ENCODE measurements at regions not wholly inside any gene's neighbourhood (a gene's known extent, or its start where the extent isn't known, plus 50 kb on each side); places are given as distances from the start of the nearest gene placed in this dataset.
"Not testable (repeated sequence)": the region's sequence is repeated elsewhere in the genome, so short reads cannot be mapped to it uniquely, and the experiment has no call there.

DNA sequence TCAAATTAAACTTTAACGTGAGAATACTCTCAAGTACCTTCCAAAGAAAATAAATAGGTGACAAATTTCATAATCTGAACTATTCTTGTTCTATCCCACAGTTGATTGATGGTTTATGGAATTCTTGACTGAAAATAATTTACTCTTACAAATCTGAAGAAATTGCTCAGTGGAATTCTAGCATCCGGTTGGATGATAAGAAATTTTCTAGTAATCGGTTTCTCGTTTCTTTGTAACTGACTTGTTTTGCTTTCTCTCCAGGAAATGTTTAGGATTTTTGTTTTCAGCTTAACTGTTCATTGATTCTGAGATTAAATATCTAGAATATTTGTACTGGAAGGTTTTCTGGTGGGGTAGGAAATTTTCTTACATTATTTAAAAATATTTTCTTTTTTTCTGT is 558.9 kb upstream of the ADAMTS5 start:
- no peak for DNase-seq

- DNase-seq = no peak
These were observed 552.5 kb upstream of the ADAMTS5 start for GRCh38 chr21:27519361-27519760.

DNA sequence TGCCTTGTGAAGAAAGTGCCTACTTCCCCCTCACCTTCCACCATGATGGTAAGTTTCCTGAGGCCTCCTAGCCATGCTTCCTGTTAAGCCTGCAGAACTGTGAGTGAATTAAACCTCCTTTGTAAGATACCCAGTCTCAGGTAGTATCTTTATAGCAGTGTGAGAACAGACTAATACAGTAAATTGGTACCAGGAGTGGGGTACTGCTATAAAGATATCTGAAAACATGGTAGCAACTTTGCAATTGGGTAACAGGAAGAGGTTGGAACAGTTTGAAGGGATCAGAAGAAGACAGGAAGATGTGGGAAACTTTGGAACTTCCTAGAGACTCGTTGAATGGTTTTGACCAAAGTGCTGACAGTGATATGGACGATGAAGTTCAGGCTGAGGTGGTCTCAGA is 550.3 kb upstream of the ADAMTS5 start:
- not testable (repeated sequence) for DNase-seq

DNA sequence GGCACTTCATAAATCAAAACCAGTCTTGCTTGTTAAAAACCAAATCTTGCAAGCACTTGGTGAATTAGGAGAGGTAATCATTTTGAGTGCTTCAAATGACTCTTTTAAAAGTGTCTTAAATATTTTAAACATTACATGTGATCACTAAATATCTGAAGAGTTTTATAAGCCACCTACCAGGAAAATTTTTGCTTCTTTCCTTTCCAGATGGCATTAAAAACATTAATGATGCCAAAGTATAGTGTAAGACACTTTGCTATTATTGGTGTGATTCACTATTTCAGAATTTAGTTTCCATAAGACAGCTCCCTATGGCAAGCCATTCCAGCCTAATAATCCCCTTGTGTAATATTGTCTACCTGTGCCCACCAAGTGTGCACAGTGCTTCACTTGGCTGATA is 548.8 kb upstream of the ADAMTS5 start:
- no peak for DNase-seq

- no peak for DNase-seq
These were observed 546.9 kb upstream of the ADAMTS5 start for GRCh38 chr21:27513825-27514224.

DNA sequence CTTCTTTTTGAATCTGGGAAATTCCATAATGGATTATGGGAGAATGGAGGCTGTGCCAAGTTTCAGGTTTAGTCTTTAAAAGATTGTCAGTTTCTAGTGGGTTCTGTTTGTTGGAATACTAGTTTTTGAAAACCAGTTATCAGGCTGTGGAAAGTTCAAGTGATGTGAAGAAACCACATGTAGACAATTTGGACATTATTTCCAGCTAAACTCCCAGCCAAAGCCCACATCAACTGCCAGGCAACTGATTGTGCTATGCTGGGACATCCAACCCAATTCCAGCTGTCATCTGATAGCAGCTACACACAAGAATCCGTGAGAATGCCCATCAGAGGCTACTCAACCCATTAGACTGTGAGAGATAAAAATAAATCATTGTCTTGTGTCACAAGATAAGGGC is 546.1 kb upstream of the ADAMTS5 start:
- no peak for DNase-seq

GRCh38 chr21:27511233-27511632 is 544.3 kb upstream of the ADAMTS5 start:
- no peak for DNase-seq

DNA sequence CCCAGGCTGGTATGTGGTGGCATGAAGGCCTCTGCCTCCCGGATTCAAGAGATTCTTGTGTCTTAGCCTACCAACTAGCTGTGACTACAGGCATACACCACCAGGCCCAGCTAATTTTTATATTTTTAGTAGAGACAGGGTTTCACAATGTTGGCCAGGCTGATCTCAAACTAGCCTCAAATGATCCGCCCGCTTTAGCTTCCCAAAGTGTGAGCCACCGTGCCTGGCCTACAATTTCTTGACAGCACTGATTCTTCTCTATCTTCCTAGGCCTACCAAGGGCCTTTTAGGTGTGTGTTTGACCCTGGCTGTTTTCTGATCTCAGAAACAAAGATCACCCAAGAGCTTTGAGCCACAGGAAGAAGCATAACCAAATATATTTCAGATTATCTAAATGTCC is 540.8 kb upstream of the ADAMTS5 start:
- DNase-seq = no peak

GRCh38 chr21:27505516-27505915 is 538.6 kb upstream of the ADAMTS5 start:
- no peak for DNase-seq

- no peak for DNase-seq
These were observed 535.9 kb upstream of the ADAMTS5 start for GRCh38 chr21:27502801-27503200.

GRCh38 chr21:27498025-27498424 is 531.1 kb upstream of the ADAMTS5 start:
- no peak for DNase-seq

GRCh38 chr21:27495836-27496235 is 528.9 kb upstream of the ADAMTS5 start:
- no peak for DNase-seq

DNA sequence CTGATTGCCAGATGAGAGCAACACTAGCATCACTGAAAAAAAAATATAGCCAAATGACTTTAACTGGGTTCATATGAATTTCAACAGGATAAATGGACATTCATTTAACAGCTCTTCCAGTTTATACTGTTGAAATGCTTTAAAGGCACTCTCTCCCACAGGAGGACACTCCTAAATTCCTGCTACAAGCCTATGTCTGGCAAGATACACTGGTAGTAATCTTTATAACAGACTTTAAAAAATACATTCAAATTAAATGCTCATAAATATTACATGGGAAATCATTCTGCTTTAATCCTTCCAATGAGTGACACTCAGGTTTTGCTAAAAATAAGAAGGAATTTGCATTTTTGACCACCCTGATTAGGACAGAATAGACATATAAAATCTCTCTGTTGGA is 526.7 kb upstream of the ADAMTS5 start:
- no peak for DNase-seq

DNA sequence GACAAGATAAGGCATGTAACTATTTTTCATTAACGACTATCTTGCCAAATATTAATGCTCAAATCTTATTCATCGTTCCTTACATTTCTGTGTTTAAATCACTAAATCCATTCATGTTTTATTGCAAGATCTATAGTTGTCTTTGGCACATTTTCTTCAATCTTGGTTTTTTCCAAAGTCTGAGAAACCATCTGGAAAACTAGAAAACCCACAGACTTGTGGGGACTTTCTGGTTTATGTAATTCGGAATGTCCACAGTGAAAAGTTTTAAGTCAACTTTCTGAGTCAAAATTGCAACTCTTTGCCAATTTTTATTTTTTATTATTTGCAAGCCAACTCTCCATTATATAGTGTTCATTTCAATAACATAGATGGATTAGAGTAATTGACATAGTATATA is 520.8 kb upstream of the ADAMTS5 start:
- DNase-seq = no peak

DNA sequence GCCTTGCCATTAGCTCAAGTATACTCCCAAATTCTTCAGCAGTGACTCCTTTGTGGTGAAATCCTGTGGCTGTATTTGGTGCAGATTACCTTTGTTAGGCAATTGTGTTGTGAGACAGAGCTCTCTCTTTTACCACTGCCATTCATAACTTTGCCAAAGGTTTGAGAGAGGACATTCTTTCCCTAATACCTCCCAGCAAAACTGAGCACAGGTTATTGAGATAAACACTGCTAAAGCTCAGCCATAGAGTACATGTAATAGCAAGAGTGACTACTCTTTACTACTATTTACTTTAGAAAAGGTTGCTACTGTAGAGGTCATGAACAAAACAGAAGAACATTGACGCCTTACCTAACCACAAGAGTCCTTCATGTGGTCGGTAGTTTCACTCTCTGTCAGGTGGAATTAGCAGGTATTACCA is 514.0 kb upstream of the ADAMTS5 start:
- no peak for DNase-seq

DNA sequence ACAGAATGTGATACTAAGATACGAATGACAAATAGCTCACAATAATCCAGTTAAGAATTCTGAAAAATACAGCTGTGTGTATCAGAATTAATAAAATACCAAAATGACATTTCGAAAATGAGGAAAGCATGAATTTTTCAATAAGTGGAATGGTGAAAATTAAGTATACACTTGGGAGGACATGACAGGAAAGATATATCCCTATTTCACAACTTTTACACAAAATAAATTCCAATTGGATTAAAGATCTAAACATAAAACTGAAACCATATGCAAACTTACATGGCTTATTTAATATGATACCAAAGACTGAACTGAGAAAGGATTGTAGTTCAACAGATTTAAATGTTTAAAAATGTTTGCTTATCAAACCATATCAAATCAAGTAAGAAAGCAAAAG is 510.4 kb upstream of the ADAMTS5 start:
- no peak for DNase-seq

- DNase-seq = no peak
These were observed 509.8 kb upstream of the ADAMTS5 start for GRCh38 chr21:27476696-27477095.

GRCh38 chr21:27475363-27475955 is 508.6 kb upstream of the ADAMTS5 start:
- DNase-seq = no peak

DNA sequence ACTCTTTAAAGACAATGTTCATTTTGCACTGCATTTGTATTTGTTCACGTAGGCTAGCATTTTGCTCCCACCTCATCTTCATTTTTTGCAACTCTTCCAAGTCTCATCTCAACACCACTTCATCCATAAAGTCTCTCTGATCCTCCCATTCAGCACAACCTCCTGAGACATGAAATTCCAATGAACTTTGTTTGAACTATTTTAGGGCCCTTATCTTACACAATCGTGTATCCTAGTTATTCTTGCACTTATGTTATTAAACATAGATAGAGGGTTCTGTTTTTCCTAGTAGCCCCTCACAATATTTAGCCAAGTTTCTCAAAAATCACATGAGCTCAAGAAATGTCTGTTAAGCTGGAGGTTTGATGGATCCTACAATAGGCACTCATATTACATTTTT is 500.5 kb upstream of the ADAMTS5 start:
- no peak for DNase-seq

DNA sequence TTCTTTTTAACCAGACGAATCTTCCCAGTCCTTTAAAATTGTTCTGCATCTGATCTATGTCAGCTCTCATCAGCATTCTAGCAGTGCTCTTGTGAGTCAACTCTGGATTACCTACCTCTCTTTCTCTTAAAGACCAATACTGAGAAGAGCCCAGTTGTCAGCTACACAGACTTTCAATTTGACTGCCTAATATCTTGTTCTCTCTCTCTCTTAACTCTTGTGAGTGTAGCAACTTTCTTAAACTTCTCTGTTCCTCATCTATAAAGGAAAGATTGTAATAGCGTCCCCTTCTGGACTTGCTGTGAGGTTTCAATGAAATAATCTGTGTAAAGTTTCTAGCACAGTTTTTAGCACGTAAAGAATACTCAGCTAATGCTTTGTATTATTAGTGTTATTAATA is 499.3 kb upstream of the ADAMTS5 start:
- DNase-seq = no peak

- no peak for DNase-seq
These were observed 497.8 kb upstream of the ADAMTS5 start for GRCh38 chr21:27464648-27465047.

DNA sequence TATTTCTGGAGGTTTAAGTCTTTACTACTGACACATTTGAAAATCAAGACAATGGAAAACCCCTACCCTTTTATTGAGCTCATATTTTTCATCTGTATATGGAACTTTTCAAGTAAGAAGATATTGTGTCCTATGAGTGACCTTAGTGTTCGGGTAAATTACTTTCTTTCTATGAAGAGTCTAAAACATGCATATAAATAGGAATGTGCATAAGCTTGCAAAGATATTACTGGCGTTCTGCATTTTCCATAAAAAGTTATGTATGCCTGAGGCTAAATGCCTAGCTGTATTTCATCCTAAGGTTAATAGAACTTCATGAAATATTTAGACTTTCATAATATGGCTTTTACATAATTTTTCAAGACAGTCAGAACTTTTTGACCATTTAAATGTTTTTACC is 495.8 kb upstream of the ADAMTS5 start:
- no peak for DNase-seq

- no peak for DNase-seq
These were observed 487.3 kb upstream of the ADAMTS5 start for GRCh38 chr21:27454234-27454633.

DNA sequence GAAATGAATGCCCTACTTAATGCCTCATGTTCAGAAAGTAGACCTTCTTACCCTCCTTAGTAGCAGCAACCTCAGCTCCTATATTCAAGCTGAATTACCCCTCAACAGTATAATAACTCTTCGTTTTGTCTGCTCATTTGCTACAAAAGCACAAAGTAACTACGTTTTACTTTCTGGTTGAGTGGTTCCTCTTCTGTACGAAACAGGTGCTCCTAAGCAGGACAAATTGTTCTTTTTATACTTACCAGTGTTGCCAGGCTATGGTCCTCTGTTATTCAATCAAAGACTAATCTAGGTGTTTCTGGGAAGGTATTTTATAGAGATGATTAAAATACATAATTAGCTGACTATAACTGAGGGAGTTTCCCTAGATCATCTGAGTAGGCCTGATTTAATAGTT is 484.2 kb upstream of the ADAMTS5 start:
- no peak for DNase-seq

DNA sequence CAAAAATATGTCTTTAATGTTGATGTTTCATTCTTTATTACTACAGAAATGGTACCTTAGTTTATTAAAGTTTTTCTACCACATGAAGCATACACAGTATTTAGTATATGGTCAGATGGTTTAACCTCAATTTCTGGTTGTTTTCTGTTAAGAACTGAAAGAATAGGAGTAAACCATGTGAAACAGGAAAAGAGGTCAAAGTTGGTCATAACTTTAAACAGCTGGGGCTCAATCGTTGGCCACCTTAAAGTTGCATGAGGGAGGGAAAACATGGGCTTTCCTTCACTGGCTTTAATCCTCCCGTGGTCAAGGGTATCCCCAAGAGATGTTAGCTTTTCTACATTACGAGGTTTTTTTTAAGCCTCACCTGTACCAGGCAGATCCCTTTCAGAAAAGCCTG is 483.3 kb upstream of the ADAMTS5 start:
- no peak for DNase-seq

GRCh38 chr21:27448960-27449359 is 482.1 kb upstream of the ADAMTS5 start:
- no peak for DNase-seq
